Body of pancreas (tissue), 4 donors: ENCODE measurements at regions not wholly inside any gene's neighbourhood (a gene's known extent, or its start where the extent isn't known, plus 50 kb on each side); places are given as distances from the start of the nearest gene placed in this dataset.
A peak's percentile ranks its signal among the peaks of the same experiment; 100 is the strongest.

Source experiments
- ATAC-seq: fragments of 150-250 bp; one replicate; pipeline ENCODE4 v1.9.1; 2016
- DNase-seq, 4 donors: peaks; one replicate each; pipeline ENCODE4 v3.0.0-alpha.2; 2019
- H3K27ac ChIP-seq, 4 donors: fragments of 200-600 bp; sonication (generic); 1 replicate in 3 of 4; 2 replicates in 1 of 4; pipeline versions ENCODE4 v1.5.1 to v1.6.1; 2016 to 2019; ENCODE audit warnings: mild to moderate bottlenecking in 1 of 4, mixed read lengths in 1 of 4, moderate library complexity in 1 of 4
- H3K27me3 ChIP-seq, 2 donors: fragments of 200-600 bp; sonication (generic); one replicate each; pipeline ENCODE4 v1.6.0; 2016; ENCODE audit warnings: mild to moderate bottlenecking in 1 of 2
- H3K36me3 ChIP-seq, 2 donors: fragments of 200-600 bp; sonication (generic); replicated peaks in 1 of 2; 2 replicates each; pipeline ENCODE4 v1.5.1; 2016; ENCODE audit warnings: low read depth in 2 of 2; ENCODE audit not compliant: insufficient read depth in 1 of 2
- H3K4me1 ChIP-seq: fragments of 200-600 bp; sonication (generic); one replicate; pipeline ENCODE4 v1.6.0; 2016
- H3K4me3 ChIP-seq, 2 donors: fragments of 200-600 bp; sonication (generic); 1 replicate in 1 of 2; 2 replicates in 1 of 2; pipeline ENCODE4 v1.5.1; 2016 to 2019
- H3K9me3 ChIP-seq, 3 donors: fragments of 200-600 bp; sonication (generic); 1 replicate in 2 of 3; 2 replicates in 1 of 3; pipeline ENCODE4 v1.5.1; 2016
- CTCF ChIP-seq, 7 experiments: fragments of 450-650 bp in 4 of 7; fragments of 200-600 bp in 3 of 7; sonication (generic) in 3 of 7; IDR thresholded peaks; one replicate each; pipeline ENCODE4 v1.5.1; 2016 to 2019; ENCODE audit warnings: antibody characterized with exemption in 7 of 7
- POLR2A ChIP-seq, 3 donors: fragments of 450-650 bp; IDR thresholded peaks; one replicate each; pipeline ENCODE4 v1.6.1; 2016; ENCODE audit warnings: antibody characterized with exemption in 3 of 3, mild to moderate bottlenecking in 2 of 3
- WGBS, 2 donors: methylation state at CpG; one replicate each; pipeline ENCODE4 v1.1.5; 2017; 5-methylcytosine and 5-hydroxymethylcytosine counted together
- intact Hi-C: fragments of 100-400 bp; cut with DNase I; formaldehyde crosslinking; loops from one replicate; pipeline ENCODE4 v1.15.1; 2023

GRCh38 chr1:21361506-21361905 is 71.2 kb upstream of the ECE1 start:
- TF ChIP-seq POLR2A (IDR thresholded peaks at IDR 0.05) (no peak), CTCF (IDR thresholded peaks at IDR 0.05) (no peak)
- H3K4me1 ChIP-seq: no peaks in the 10 kb centered on the region
- 87 to 95% methylated on average over 3 to 5 of the region's 5 CpGs for WGBS, 2 donors
- ATAC-seq (no peak), DNase-seq (no peak)
- no peak overlapping the region for H3K27ac ChIP-seq
- no peaks in the 10 kb centered on the region for H3K27me3 ChIP-seq
- H3K4me3 ChIP-seq: no peak overlapping the region
- H3K36me3 ChIP-seq: no peaks in the 10 kb centered on the region
- H3K9me3 ChIP-seq: no peaks in the 10 kb centered on the region
- intact Hi-C loops: no loop called here

GRCh38 chr1:21357161-21357560 is 66.9 kb upstream of the ECE1 start:
- ATAC-seq (no peak), DNase-seq (no peak)
- Histone ChIP-seq H3K36me3 (no peaks in the 10 kb centered on the region), H3K27me3 (no peaks in the 10 kb centered on the region), H3K4me1 (no peaks in the 10 kb centered on the region), H3K4me3 (no peak overlapping the region), H3K9me3 (no peaks in the 10 kb centered on the region), H3K27ac (no peak overlapping the region)
- intact Hi-C loops: no loop called here
- TF ChIP-seq CTCF (IDR thresholded peaks at IDR 0.05) (no peak), POLR2A (IDR thresholded peaks at IDR 0.05) (no peak)
- 73 to 78% methylated on average over 5 of the region's 5 CpGs for WGBS, 2 donors

- Histone ChIP-seq H3K36me3 (no peaks in the 10 kb centered on the region), H3K4me3 (no peak overlapping the region), H3K27ac (no peak overlapping the region), H3K9me3 (no peaks in the 10 kb centered on the region), H3K4me1 (no peaks in the 10 kb centered on the region), H3K27me3 (no peaks in the 10 kb centered on the region)
- no peak for DNase-seq
- WGBS, 2 donors: 69 to 92% methylated on average over 4 to 6 of the region's 6 CpGs
- intact Hi-C loops: no loop called here
- peak; percentile 12 for ATAC-seq
- TF ChIP-seq CTCF (IDR thresholded peaks at IDR 0.05): no peak
- no peak for TF ChIP-seq POLR2A (IDR thresholded peaks at IDR 0.05)
These were observed 65.7 kb upstream of the ECE1 start for GRCh38 chr1:21355956-21356355.

- no peak for DNase-seq
- intact Hi-C loops: no loop called here
- H3K27ac ChIP-seq: no peak overlapping the region
- no peaks in the 10 kb centered on the region for H3K9me3 ChIP-seq
- H3K27me3 ChIP-seq: no peaks in the 10 kb centered on the region
- TF ChIP-seq CTCF (IDR thresholded peaks at IDR 0.05) (no peak), POLR2A (IDR thresholded peaks at IDR 0.05) (no peak)
- H3K36me3 ChIP-seq: no peaks in the 10 kb centered on the region
- no peak for ATAC-seq
- H3K4me1 ChIP-seq: no peaks in the 10 kb centered on the region
- no peak overlapping the region for H3K4me3 ChIP-seq
These were observed 62.3 kb upstream of the ECE1 start for GRCh38 chr1:21352586-21352985.

- no peaks in the 10 kb centered on the region for H3K27me3 ChIP-seq
- intact Hi-C loops: no loop called here
- no peaks in the 10 kb centered on the region for H3K4me1 ChIP-seq
- ATAC-seq (no peak), DNase-seq (no peak)
- no peaks in the 10 kb centered on the region for H3K36me3 ChIP-seq
- 72 to 80% methylated on average over 6 of the region's 6 CpGs for WGBS, 2 donors
- TF ChIP-seq CTCF (IDR thresholded peaks at IDR 0.05): no peak
- no peak for TF ChIP-seq POLR2A (IDR thresholded peaks at IDR 0.05)
- no peak overlapping the region for H3K4me3 ChIP-seq
- no peak overlapping the region for H3K27ac ChIP-seq
- no peaks in the 10 kb centered on the region for H3K9me3 ChIP-seq
These were observed 61.6 kb upstream of the ECE1 start for GRCh38 chr1:21351901-21352300.
